ENCODE measurements at regions not wholly inside any gene's neighbourhood (a gene's known extent, or its start where the extent isn't known, plus 50 kb on each side); places are given as distances from the start of the nearest gene placed in this dataset.

GRCh38 chr17:83144421-83145357 lies 65.3 kb downstream of the METRNL start:
- no peak overlapping the region for H3K27ac ChIP-seq (replicated peaks)
- peaks cover 8% of the 10 kb centered on the region for H3K9me3 ChIP-seq (replicated peaks)
- TF ChIP-seq CTCF (IDR thresholded peaks at IDR 0.05; ENCODE audit: borderline replicate concordance) = no peak
- no peaks in the 10 kb centered on the region for H3K36me3 ChIP-seq
- no peak for DNase-seq
- no peaks in the 10 kb centered on the region for H3K27me3 ChIP-seq (ENCODE audit: low read depth)
- intact Hi-C loops (cut with micrococcal nuclease) = no loop called here
- H3K4me1 ChIP-seq = peaks cover 12% of the 10 kb centered on the region
- H3K4me3 ChIP-seq = no peak overlapping the region

GRCh38 chr17:83145358-83145738 lies 65.9 kb downstream of the METRNL start:
- intact Hi-C loops (cut with micrococcal nuclease) = no loop called here
- H3K36me3 ChIP-seq = no peaks in the 10 kb centered on the region
- peaks cover 8% of the 10 kb centered on the region for H3K9me3 ChIP-seq (replicated peaks)
- H3K27ac ChIP-seq (replicated peaks) = no peak overlapping the region
- H3K27me3 ChIP-seq (ENCODE audit: low read depth) = peaks cover 2% of the 10 kb centered on the region
- DNase-seq = no peak
- TF ChIP-seq CTCF (IDR thresholded peaks at IDR 0.05; ENCODE audit: borderline replicate concordance) = no peak
- peaks cover 12% of the 10 kb centered on the region for H3K4me1 ChIP-seq
- H3K4me3 ChIP-seq = no peak overlapping the region

GRCh38 chr17:83145831-83146230 lies 66.4 kb downstream of the METRNL start:
- Histone ChIP-seq H3K27ac (replicated peaks) (no peak overlapping the region), H3K36me3 (no peaks in the 10 kb centered on the region), H3K27me3 (ENCODE audit: low read depth) (peaks cover 6% of the 10 kb centered on the region), H3K9me3 (replicated peaks) (peaks cover 8% of the 10 kb centered on the region), H3K4me3 (no peak overlapping the region), H3K4me1 (peaks cover 12% of the 10 kb centered on the region)
- intact Hi-C loops (cut with micrococcal nuclease) = no loop called here
- no peak for TF ChIP-seq CTCF (IDR thresholded peaks at IDR 0.05; ENCODE audit: borderline replicate concordance)
- DNase-seq = no peak

GRCh38 chr17:83146347-83146746 lies 66.9 kb downstream of the METRNL start:
- H3K27me3 ChIP-seq (ENCODE audit: low read depth) = peaks cover 6% of the 10 kb centered on the region
- intact Hi-C loops (cut with micrococcal nuclease) = no loop called here
- H3K4me1 ChIP-seq = peaks cover 12% of the 10 kb centered on the region
- no peak for DNase-seq
- no peak overlapping the region for H3K4me3 ChIP-seq
- TF ChIP-seq CTCF (IDR thresholded peaks at IDR 0.05; ENCODE audit: borderline replicate concordance) = no peak
- no peak overlapping the region for H3K27ac ChIP-seq (replicated peaks)
- no peaks in the 10 kb centered on the region for H3K36me3 ChIP-seq
- peaks cover 8% of the 10 kb centered on the region for H3K9me3 ChIP-seq (replicated peaks)

- Histone ChIP-seq H3K27ac (replicated peaks) (no peak overlapping the region), H3K27me3 (ENCODE audit: low read depth) (peaks cover 11% of the 10 kb centered on the region), H3K9me3 (replicated peaks) (peaks cover 7% of the 10 kb centered on the region), H3K4me1 (peaks cover 12% of the 10 kb centered on the region), H3K4me3 (no peak overlapping the region), H3K36me3 (no peaks in the 10 kb centered on the region)
- DNase-seq = no peak
- intact Hi-C loops (cut with micrococcal nuclease) = no loop called here
- no peak for TF ChIP-seq CTCF (IDR thresholded peaks at IDR 0.05; ENCODE audit: borderline replicate concordance)
Observed at GRCh38 chr17:83147280-83147679, 67.9 kb downstream of the METRNL start.
